GDM1 (cell line): ENCODE measurements at regions not wholly inside any gene's neighbourhood (a gene's known extent, or its start where the extent isn't known, plus 50 kb on each side); places are given as distances from the start of the nearest gene placed in this dataset.

ENCODE experiments used
- DNase-seq: peaks from one replicate; lab custom pipeline; 2025; lab: John Stamatoyannopoulos, UW

DNA sequence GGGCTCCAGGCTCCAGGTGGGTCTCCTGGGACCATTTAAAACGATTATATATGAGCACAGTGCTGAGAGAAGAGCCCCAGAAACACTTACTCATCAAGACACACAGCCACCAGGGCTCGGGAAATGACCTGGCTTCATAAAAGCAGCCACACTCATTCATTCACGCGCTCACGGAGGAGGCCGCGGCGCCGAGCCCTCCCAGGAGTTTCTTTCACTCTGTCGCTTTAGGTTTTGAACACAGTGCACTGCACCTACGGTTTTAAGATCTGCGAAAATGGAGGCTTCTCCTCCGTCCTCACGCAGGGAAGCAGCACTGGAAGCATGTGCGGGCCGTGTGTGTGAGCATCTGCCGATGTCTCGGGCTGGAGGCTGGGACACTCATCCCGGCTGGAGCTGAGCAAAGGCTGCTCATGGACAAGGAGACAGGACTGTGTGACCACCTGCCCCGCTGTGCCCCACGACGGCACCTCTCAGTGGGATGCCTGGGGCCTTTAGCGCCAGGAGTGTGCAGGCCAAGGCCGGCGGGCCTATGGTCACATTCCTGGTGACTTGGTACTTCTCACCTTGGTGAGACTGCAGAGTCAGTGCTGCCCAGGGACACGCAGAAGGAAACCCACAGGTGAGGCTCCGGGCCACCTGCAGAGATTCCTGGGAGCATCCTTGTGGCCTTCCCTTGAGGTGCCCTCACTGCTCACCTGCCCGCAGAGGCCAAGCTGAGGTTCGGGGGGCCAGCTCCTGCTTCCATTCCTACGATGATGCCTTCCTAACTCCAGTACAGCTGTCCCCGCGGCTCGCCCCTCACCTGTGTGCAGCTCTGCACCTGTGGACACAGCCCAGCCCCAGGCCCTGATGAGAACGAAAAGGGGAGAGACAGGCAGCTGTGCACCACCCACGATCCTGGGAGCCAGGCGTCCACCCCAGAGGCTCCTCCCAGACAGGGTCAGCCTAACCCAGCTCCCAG, 872.0 kb downstream of the BRD1 start:
- DNase-seq: no peak

DNA sequence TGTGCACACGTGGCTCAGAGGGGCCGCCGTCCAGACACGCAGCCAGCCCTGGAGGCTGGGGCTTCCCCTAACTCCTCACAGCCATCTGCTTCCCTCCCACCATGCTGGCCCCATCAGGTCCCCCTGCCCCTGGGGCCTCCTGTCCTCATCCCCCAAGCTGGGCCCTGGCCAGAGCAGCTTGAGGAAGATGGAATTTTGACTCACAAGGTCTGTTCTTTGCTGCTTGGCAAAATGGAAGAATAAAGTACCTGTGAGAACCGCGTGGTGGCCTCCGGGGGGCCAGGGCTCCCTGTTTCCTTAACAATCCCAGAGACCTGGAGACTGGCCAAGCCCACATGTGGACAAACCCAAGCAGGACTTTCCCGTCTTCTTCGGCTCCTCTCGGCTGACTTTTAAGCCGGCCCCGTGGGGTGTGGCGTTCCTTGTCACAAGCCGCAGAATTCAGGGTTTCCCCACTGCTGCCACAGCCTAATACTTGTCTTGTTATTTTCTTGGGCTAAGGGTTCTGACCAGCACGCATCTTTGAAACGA, 872.8 kb downstream of the BRD1 start:
- DNase-seq: no peak

DNA sequence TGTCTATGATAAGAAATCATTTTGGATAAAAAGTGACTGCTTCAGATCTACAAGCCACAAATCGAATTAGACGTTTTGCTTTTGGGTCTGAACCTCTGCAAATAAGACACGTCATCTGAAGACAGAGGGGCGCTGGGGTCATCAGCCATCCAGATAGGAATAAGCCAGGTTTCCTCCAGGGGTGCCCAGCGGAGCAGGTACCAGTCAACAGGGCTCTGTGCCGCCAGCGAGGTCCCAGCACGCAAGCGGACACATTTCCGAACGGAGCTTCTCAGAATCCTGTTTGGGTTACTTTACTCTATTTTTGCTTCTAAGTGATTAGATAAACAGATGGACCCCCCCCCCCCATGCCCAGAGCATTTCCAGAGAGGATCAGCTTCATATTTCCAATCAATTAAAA, 873.8 kb downstream of the BRD1 start:
- DNase-seq: no peak

DNA sequence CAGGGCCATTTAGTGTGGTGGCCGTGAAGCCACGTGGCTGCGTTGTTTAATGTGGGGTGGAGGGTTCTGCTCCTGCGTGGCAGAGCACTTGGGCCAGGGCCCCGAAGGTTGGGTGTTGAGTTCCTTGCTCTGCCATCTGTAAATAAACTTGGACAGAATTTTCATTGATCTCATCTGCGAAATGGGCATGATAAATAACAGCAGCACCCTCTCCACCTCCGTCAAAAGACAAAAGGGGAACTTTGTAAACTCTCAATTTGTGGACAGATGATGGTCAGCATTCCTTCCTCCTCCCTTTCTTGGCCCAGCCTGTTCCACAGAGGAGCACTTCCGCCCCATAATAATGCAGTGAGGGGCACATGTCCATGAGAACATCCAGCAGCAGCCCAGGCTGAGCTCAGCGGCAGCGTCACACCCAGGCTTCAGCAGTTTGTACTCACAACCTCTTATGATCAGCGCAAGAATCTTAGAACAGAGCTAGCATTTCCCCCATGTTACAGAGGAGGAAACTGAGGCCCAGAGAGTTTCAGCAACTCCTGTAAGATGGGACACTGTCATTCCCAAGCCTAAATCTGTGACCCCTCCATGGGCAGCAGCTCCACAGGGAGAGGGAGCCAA, 874.5 kb downstream of the BRD1 start:
- DNase-seq: no peak

DNA sequence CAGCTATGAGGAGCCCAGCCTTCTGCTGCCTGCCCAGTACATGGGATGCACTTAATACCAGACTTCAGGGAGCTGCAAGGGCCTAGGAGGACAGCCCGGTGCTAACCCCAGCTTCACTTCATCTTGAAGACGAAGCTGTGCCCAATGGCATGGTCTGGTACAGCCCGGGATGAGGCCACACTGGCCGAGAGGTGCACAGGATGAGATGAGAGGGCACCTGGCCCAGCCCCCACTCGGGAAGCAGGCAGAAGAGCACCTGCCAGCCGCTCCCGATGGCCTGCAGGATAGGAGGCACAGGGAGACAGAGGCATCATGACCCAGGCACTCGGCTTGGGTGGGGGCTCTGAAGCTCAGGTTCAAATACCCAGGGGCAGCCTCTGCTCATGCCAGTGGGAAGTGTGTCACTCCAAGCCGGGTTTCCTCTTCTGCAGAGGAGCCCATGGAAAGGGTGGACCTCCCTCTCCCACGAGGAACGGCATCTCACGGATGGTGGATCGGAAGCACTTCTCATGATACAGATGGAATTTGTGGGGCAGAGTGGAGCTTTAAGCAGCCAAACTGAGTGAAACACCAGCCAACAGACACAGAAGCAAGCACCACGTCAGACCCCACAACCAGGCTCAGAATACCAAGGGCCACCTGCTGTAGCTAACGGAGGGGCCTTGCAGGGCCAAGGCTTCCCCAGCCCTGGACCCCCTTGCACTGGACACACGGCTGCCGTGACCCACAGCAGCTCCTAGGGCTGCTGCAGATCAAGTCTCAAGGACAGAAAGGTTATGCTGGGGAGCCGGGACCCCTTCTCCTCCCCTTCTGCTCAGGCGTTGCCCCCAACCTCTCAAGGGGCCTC, 875.2 kb downstream of the BRD1 start:
- no peak for DNase-seq

DNA sequence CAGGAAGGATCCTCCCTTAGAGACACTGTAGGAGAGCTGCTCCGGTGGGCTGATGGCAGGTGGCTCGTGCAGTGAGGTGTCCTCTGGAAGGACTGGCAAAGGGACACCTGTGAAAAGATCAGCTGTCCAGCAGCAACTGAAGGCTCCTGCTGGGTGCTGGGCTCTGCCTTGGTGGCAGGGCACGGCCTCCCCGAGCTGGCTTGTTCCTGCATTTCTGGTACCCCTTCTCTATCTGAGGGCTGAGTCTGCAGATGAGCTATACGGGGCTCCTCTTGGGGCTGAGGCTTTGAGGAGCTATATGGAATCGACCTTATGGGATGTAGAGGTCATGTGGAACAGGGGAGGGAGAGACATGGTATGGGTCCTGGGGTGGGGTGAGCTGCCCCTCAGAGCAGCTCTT, 875.8 kb downstream of the BRD1 start:
- no peak for DNase-seq

DNA sequence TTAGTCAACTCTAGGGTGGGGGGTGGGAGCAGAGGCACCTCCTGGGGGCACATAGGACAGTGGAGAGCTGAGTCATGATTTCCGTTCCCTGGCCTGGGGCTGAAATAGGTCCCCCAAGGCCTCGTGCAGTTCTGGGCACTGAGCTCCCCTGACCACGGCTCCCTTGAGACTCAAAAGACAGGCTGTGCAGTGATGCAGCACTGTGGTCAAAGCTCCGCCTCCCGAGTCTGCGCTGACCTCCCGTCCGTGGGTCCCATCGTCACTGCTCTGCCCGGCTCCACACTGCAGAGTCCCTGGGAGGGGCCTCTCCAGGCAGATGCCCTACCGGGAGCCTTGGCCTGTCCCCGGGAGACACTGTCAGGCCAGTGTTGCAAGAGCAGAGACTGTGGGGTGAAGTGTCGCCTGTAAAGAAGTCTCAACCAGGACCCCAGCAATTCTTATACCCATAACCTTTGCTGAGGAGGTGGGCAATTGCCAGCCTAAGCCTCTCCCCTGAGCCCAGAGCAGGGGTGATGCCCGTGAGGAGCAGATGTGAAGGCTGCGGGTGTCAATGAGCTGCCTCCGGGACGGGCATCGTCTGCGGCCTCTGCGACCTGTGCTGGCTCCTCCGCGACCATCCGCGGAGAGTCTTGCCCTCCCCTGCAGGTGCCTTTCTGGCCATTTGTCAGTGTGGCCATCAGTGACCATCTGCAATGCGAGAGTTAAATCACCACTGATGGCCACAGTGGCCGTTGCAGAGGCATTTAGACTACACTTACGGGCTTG, 877.3 kb downstream of the BRD1 start:
- no peak for DNase-seq

DNA sequence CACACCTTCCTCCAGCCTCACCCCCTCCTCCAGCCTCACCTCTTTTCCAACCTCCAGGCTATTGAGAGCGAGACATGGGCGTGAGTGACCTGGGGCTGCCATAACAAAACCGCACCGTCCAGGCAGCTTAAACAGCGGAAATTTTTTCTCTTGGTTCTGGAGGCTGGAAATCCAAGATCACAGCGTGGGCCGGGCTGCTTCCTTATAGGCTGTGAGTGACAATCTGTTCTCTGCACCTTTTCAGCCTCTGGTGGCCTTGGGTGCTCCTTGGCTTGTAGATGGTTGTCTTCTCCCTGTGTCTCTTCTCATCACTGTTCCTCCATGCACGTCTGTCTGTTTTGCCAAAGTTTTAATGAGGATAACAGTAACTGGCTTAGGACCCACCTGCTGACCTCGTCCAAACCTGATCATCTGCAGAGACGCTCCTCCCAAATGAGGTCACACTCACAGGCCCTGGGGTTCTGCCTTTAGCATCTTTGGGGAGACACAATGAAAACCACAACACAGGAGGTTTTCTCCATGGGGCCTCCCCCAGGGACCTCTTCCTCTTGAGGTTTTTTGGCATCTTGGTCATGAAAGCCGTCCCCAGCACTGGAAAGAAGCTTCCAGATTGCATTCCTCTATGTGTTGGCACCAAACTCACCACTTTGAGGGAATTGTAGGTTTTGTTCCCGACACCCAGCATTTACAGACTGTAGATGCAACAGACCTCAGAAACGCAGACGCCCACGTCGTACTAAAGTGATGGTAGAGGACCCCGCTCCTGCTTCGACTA, 878.1 kb downstream of the BRD1 start:
- DNase-seq: no peak

DNA sequence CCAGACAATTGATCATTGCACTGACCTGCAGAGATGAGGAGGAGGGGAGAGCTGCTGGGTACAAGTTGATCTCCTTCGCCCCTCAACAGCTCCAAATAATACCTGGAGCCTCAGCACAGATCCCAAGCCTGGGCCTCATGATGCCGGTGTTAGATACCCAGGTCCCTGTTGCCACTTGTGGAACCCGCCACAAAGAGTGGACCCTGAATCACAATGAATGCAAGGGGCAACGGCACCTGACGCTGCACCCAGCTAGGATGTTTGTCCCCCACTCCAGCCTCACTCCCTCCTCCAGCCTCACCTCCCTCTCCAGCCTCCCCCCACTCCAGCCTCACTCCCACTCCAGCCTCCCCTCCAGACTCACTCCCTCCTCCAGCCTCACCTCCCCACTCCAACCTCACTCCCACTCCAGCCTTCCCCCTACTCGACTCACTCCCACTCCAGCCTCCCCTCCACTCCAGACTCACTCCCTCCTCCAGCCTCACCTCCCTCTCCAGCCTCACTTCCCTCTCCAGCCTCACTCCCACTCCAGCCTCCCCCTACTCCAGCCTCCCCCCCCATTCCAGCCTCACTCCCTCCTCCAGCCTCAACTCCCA, 879.0 kb downstream of the BRD1 start:
- DNase-seq: no peak

DNA sequence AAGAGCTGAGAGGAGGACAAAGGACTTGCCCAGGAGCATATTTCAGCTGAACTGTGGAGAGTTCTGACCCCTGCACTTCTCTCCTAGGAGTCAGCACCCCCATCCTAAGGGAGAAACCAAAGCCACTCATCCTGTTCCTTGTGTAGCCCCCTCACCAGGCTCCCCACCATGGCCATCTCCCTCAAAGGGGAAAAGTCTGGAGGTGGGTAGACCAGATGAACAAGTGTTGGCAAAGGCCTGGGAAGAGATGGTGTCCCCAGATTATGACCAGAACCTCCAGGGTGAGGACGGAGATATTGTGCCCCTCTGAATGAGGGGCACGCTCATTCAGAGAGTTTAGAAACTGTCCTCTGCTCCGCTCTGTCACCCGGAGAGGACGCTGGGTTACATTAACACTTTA, 880.0 kb downstream of the BRD1 start:
- DNase-seq: no peak

DNA sequence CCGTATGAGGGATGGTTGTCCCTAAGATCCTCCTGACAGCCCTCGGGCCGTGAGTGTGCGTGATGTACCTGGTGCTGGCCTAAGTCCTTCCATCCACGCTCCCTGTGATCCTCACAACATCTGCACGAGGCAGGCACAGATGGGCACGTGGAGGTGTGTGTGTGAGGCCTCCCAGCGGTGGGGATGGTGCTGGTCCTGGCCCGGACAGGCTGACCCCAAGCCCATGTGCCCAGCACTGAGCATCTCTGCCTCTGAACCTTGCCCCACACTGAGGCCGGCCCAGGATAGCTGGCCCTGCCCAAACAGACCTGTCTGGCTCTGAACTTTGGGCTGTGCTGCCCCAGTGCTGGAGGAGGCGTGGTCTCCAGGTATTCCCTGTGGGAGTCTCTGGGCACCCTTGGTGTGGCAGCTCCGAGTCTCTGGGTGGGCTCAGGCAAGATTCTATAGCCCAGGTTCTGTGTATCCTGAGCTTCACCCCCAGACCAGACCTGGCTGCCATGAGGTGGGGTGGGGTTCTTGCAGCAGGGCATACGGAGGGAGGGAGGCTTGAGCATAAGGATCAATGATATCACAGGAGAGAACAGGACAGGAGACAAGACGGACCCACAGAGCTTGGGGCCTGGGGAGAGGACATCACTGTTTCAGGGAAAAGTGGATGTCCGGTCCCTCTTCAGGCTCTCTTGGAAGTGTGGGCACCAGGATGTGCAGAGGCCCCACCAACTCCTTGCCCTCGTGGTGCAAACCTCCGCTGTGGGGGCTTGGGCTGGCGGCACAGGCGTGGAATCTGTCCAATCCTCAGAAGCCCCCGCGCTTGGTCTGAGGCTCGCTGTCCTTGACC, 881.8 kb downstream of the BRD1 start:
- DNase-seq: no peak

DNA sequence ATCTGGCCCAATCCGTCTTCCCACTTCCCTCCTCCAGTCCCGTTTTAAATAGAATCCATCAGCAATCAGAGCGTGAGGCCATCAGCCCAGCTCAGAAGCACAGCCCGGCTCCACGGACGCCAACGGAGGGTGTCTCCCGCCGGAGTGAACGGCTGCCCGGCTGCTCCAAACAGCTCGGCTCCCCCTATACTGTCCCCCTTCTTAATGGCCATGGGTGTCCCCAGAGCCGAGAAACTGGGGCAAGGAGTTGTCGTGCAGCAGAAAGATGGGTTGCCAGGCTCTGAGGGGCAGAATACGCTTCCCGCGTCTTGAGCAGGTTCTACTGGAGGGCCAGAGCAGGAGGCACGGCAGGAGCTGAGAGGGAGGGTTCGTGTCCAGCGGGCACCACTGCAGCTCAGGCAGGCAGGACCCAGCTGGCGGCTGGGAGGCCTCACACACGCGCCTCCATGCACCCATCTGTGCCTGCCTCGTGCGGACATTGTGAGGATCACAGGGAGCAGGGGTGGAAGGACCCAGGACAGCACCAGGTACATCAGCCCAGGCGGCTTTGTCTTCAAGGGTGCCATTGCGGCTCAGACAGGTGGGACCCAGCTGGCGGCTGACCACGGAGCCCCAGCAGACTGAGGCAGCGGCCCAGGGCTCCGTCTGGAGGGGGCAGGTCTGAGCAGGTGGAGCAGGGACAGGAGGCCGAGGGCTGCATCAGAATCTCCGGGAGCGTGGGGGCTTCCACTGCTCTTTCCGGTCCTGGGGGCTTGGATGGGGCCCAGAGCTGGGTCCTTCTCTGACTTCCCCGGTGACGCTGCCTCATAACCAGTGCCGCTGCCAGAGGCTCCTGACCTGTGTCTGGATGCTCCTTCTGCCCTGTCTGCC, 882.7 kb downstream of the BRD1 start:
- DNase-seq: no peak

DNA sequence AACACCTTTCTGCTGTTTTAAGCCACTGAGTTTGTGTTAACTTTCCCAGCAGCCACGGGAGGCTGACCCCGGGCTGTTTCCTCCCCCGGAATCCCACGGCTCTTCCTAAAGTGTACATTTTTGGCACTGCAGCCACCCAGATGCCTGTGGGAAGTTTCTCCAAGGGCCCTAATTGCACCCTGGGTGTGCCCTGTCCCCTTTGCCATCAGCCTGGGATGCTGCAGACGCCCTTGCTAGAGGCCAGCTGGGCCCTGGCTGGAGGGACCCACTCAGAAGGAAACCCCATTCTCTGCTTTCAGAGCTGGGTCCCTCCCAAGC, 883.3 kb downstream of the BRD1 start:
- DNase-seq: no peak

DNA sequence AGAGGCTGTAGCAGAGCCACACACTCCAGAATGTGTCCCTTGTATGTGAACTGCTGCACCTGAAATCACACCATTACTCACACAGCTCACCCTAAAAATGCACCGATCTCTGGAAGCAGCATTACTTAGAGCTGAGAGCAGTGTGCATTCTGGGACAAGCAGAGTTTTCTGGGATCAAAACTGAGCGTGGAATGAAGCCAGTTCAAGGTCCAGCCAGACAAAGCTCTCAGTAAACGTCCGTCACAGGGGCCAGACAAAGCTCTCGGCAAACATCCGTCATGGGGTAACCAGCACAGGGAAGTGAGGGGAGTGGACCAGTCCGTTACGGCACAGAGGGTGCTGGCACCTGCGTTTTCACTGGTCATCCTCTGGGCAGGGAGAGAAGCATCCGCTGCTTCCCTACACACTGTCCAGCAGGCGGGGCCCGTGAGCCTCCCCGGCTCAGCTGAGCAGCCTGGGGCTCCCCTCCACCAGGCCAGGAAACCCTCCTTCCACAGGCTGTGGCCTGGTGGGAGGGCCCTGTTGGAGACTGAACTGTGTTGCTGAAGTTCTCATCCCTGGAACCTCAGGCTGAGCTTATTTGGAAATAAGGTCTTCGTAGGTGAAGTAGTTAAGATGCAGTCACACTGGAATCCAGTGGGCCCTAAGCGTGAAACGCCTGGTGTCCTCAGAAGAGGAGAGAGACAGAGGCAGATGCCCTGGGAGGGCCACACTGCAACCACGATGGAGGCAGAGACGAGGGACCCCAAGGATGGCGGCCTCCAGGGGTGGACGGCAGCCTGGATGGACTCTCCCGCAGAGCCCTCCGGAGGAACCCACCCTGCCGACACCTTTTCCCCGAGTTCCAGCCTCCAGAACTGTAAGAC, 883.9 kb downstream of the BRD1 start:
- no peak for DNase-seq

DNA sequence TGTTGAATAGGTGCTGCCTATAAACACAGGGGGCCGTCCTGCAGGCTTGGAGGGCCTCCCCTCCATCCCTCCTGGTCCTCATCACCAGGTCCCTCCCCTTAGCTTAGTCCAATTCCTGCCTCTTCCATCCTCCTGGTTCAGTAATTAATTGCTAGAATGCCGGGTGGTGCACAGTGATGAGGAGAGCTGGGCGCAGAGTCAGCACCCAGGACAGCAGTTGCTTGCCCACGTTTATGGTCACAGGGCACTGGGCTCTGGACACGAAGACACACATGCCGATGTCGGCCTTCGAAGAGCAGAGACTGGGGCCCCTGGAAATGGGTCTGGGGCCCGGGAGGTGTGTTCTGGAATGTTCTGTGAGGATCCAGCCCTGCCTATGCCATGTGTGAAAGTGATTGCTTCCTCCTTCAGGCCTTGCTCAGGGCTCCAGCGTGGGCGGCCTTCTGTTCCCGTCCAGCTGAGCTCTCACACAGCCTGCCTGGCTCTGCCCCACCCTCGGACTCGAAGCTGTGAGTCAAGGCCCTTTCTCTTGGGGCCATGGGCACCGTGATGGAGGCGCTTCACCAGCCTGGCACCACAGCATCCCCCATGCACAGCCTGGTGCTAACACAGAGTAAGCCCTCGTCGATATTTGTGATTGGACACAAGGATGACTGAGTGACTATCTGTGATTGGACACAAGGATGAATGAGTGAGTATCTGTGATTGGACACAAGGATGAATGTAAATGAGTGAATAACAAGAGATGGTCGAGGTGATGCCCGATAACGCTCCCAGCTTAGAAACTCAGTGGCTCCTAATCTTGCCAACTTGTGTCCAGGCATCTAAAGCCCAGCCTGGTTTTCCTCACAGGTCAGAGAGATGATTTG, 884.7 kb downstream of the BRD1 start:
- no peak for DNase-seq

DNA sequence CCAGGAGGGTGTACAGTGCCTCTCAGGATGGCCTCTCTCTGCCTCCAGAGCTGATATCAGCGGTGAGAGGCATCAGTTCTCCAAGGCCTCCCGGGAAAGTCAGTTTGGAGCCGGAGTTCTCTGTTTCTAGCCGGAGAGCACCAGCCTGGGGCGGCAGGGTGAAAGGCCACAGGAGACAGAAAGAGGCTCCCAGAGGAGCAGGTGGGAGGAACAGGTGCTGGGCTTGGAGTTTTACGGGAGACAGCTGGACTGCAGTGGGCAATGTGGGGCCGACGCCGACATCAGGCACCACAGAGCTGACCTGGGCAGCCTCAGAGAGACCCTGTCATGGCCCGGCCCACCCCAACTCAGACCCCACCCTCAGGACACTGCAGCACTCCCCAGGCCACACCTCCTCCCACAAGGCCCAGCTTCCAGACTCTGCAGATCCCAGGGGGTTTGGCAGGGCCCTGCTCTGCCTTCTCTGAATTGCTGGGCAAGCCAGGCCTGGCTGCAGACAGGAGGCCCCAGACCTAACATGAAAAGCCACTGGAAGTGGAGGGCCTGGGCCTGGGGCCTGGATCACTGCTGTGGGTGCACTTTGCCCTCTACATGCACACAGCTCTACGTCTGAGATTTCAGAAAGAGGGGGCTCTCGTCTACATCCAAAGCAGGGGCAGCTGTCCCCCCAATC, 885.6 kb downstream of the BRD1 start:
- no peak for DNase-seq
